ENCODE measurements at regions not wholly inside any gene's neighbourhood (a gene's known extent, or its start where the extent isn't known, plus 50 kb on each side); places are given as distances from the start of the nearest gene placed in this dataset.
"Not testable (repeated sequence)": the region's sequence is repeated elsewhere in the genome, so short reads cannot be mapped to it uniquely, and the experiment has no call there.

GRCh38 chr21:20201323-20201722 is 796.9 kb upstream of the NCAM2 start:
- not testable (repeated sequence) for TF ChIP-seq CTCF (IDR thresholded peaks at IDR 0.05; ENCODE audit: low read depth, low read length); POLR2A (IDR thresholded peaks at IDR 0.05; ENCODE audit: extremely low read depth, insufficient read length); MAX (IDR thresholded peaks at IDR 0.05; ENCODE audit: low read depth, low read length); MYC (IDR thresholded peaks at IDR 0.05; ENCODE audit: low read depth, low read length)
